HUES6 (cell line): ENCODE measurements at regions not wholly inside any gene's neighbourhood (a gene's known extent, or its start where the extent isn't known, plus 50 kb on each side); places are given as distances from the start of the nearest gene placed in this dataset.

Experiments
- H3K27ac ChIP-seq: 2 replicates; pipeline ENCODE4 v1.7.0; 2013; ENCODE audit warnings: low read depth, mild to moderate bottlenecking, low read length, inconsistent platforms
- H3K27me3 ChIP-seq: 2 replicates; pipeline ENCODE4 v1.6.1; 2013; ENCODE audit warnings: low read length; ENCODE audit not compliant: control insufficient read depth, insufficient read depth
- H3K36me3 ChIP-seq: 2 replicates; pipeline ENCODE4 v1.6.1; 2013; ENCODE audit warnings: low read length; ENCODE audit not compliant: control insufficient read depth, insufficient read depth
- H3K4me1 ChIP-seq: 2 replicates; pipeline ENCODE4 v1.6.1; 2013; ENCODE audit warnings: low read length; ENCODE audit not compliant: control insufficient read depth, insufficient read depth
- H3K4me3 ChIP-seq: 2 replicates; pipeline ENCODE4 v1.5.1; 2013; ENCODE audit warnings: low read depth, low read length
- H3K9ac ChIP-seq: one replicate; pipeline ENCODE4 v1.6.1; 2013; ENCODE audit warnings: mild to moderate bottlenecking, low read length
- H3K9me3 ChIP-seq: 2 replicates; pipeline ENCODE4 v1.6.1; 2013; ENCODE audit warnings: low read depth, low read length; ENCODE audit not compliant: control insufficient read depth, insufficient read depth

GRCh38 chr17:79365836-79366770, 244.7 kb downstream of the RBFOX3 start:
- H3K9me3 ChIP-seq = no peaks in the 10 kb centered on the region
- no peaks in the 10 kb centered on the region for H3K36me3 ChIP-seq
- H3K27ac ChIP-seq = no peak overlapping the region
- peaks cover 37% of the 10 kb centered on the region; the same call in 1 of the 2 replicates for H3K27me3 ChIP-seq
- H3K4me1 ChIP-seq = no peaks in the 10 kb centered on the region
- no peak overlapping the region for H3K4me3 ChIP-seq
- H3K9ac ChIP-seq = no peak overlapping the region

DNA sequence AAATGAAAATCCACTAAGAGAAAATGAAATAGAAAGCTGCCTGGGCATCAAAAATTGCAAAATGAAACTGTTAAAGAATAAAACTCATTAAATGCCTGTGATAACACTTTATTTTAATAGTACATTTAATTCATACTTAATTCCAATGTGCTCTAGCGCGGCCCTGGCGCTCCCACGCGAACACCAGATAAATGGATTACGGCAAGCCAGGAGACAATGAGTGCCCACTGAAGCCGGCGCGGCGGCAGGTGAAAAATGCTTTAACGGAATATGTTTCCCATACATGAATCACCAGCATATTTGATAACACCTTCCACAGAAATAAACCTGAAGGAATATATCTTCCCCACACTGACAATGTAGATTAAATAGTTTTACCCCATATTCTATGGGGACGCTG, 245.5 kb downstream of the RBFOX3 start:
- H3K27me3 ChIP-seq = peaks cover 37% of the 10 kb centered on the region; the same call in 1 of the 2 replicates
- H3K27ac ChIP-seq = no peak overlapping the region
- no peak overlapping the region for H3K4me3 ChIP-seq
- H3K4me1 ChIP-seq = no peaks in the 10 kb centered on the region
- H3K9me3 ChIP-seq = no peaks in the 10 kb centered on the region
- H3K36me3 ChIP-seq = no peaks in the 10 kb centered on the region
- no peak overlapping the region for H3K9ac ChIP-seq

DNA sequence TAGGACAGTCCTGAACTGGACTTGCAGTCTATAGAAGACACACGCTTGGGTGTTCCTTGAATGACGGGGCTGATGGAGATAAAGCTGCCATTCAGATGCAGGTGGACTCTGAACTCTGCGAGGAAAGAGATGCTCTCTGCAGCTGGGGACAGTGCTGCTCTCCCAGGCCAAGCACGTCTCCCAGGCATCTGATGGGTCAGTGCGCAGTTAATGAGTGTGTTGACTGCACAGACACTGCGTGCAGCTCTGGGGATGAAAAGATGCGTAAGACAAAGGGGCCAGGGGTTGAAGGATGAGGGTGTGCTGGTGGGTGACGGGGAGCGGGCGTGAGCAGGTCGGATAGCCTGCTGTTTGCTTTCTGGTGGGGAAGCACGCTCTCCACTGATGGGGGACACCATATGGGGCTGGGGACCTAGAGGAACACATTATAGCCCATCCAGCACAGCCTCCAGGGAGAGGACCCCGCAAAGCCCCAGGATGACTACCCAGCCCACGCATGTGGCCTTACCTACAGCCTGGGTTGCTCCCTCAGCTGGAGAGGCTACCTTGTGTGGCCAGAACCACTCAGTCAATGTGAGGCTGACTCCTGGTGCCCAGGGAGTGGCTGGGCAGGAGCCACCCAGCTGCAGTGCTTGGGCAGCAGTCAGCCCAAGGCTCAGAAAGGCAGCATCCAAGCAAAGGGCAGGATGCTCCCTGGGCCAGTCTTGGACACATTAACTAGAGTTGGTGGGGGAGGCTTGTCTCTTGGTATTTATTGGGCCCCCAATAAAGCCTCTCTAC, 246.3 kb downstream of the RBFOX3 start:
- no peaks in the 10 kb centered on the region for H3K9me3 ChIP-seq
- peaks cover 35% of the 10 kb centered on the region; the same call in 1 of the 2 replicates for H3K27me3 ChIP-seq
- no peak overlapping the region for H3K4me3 ChIP-seq
- no peaks in the 10 kb centered on the region for H3K4me1 ChIP-seq
- H3K36me3 ChIP-seq = no peaks in the 10 kb centered on the region
- H3K27ac ChIP-seq = no peak overlapping the region
- H3K9ac ChIP-seq = no peak overlapping the region

DNA sequence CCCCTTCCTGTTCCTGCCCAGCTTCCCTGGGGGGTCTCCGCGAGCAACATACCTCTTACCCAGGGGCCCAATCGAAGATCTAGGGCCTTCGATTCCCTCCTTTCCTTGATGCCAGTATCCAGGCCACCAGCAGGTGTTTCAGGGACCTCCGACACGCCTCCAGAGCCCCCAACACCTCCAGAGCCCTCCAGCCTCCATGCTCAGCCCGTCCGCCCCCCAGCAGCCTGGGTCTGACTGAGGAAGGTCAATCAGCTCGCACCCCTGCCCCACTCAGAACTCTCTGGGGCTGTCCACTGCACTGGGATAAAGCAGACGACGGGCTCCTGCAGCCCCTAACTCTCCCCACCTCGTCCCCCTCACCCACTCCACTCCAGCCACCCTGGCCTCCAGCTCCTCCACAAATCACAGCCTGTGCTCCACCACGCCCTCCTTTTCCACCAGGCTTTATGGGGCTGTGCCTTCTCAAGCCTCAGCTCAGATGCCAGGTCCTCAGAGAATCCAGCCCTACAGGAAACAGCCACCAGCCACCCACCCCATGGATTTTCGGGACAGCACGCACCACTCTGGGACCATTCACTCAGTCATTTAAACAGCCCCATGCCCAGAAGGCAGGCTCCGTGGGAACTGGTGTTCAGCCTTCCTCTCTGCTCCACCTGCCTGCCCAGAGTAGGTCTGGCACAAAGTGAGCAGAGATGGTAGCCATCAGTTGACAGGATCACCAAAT, 247.1 kb downstream of the RBFOX3 start:
- Histone ChIP-seq H3K27me3 (peaks cover 30% of the 10 kb centered on the region; the same call in 1 of the 2 replicates), H3K27ac (no peak overlapping the region), H3K9me3 (no peaks in the 10 kb centered on the region), H3K36me3 (no peaks in the 10 kb centered on the region), H3K4me3 (no peak overlapping the region), H3K4me1 (no peaks in the 10 kb centered on the region), H3K9ac (no peak overlapping the region)

- Histone ChIP-seq H3K4me1 (no peaks in the 10 kb centered on the region), H3K36me3 (no peaks in the 10 kb centered on the region), H3K27ac (no peak overlapping the region), H3K27me3 (peaks cover 26% of the 10 kb centered on the region; the same call in 1 of the 2 replicates), H3K9me3 (no peaks in the 10 kb centered on the region), H3K4me3 (no peak overlapping the region), H3K9ac (no peak overlapping the region)
These were observed 248.0 kb downstream of the RBFOX3 start for GRCh38 chr17:79362772-79363305.

DNA sequence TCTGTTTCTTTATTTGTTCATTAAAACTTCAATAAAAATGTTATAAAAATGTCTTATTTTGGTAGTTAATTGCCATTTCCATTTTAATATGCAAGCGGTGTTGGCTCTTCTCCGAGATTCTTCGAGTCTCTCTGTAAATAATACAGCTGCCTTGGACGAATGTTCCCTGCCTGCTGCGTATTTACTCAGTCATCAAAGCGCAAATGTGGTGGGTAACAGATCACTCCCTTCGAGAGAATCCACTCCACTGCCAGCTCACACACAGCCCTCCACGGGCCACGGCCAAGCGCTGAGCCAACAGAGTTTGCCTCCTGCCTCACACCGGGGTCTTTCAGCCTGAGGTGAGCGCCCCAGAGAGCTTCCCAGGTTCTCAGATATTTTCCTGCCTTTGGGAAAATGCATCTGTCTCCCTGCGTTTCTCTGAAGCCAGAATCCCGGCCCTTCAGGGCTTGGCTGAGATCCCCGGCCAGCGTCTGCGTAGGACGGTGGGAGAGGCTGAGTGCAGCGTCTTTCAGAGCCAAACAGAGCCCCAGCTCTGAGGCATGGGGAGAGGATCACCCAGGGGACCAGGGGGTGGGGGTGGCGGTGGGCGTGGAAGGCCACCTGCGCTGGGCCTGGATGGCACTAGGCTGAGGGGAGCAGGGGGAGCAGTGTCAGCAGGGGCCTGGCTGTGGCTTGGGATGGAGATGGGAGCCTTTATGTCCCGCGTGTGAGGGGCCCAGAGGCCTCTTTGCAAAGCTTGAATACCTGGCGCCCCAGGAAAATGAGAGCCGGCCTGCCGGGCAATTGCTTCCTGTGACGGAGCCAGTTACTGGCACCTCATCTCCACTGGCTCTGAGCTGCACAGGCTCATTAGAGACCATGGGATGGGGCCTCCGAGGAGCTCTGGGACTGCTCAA, 248.7 kb downstream of the RBFOX3 start:
- Histone ChIP-seq H3K4me3 (no peak overlapping the region), H3K9ac (no peak overlapping the region), H3K9me3 (no peaks in the 10 kb centered on the region), H3K36me3 (no peaks in the 10 kb centered on the region), H3K27me3 (peaks cover 25% of the 10 kb centered on the region; the same call in 1 of the 2 replicates), H3K4me1 (no peaks in the 10 kb centered on the region), H3K27ac (no peak overlapping the region)

DNA sequence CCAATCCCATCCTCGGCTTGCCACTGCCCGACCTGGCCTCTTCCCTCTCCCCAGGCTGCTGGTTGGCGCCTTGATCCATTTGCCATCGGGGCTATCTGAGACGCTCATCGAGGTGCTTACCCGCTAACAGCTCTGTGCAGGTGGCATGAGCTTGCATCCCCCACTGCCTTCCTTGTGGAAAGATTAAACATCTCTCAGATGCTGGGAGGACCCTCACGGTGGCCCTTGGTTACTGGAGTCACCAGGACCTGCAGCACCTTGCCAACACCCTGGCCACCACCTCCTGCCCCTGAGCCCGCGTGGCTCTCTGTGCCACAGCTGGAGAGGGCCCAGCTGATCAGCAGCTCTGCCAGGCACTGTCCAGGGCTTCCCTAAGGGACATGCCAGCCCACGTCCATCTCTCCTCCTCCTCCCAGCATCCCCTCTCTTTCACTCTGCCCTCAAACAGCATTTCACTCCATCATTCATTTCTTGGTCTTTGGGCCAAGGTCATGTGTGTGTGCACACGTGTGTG, 249.6 kb downstream of the RBFOX3 start:
- Histone ChIP-seq H3K9ac (no peak overlapping the region), H3K9me3 (no peaks in the 10 kb centered on the region), H3K36me3 (no peaks in the 10 kb centered on the region), H3K4me1 (no peaks in the 10 kb centered on the region), H3K27ac (no peak overlapping the region), H3K27me3 (peaks cover 21% of the 10 kb centered on the region; the same call in 1 of the 2 replicates), H3K4me3 (no peak overlapping the region)

DNA sequence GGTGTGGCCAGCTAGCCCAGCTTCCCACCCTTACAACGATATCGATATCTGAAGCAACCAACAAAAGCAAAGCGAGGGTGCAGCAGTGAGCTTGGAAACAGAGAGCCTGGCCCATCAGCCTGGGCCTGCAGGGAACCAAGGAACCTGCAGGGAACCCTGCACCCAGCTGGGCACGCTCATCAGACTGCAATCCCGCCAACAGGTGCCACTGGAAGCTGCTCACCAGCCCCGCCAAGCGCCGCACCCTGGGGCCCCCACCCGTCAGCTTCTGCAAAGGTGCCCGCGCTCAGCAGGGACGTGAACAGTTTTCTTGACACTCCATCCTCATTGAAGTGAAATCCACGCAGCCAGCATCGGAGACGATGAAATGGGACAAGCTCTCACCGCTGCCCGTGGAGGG, 250.7 kb downstream of the RBFOX3 start:
- Histone ChIP-seq H3K4me1 (no peaks in the 10 kb centered on the region), H3K9me3 (no peaks in the 10 kb centered on the region), H3K27ac (no peak overlapping the region), H3K36me3 (no peaks in the 10 kb centered on the region), H3K4me3 (no peak overlapping the region), H3K9ac (no peak overlapping the region), H3K27me3 (peaks cover 20% of the 10 kb centered on the region; the same call in 1 of the 2 replicates)

- Histone ChIP-seq H3K27me3 (peaks cover 26% of the 10 kb centered on the region; the same call in 1 of the 2 replicates), H3K9ac (no peak overlapping the region), H3K9me3 (0 out of 2 replicates have a peak, but pooled peaks cover 3% of the 10 kb centered on the region), H3K4me3 (no peak overlapping the region), H3K4me1 (no peaks in the 10 kb centered on the region), H3K27ac (no peak overlapping the region), H3K36me3 (no peaks in the 10 kb centered on the region)
These were observed 253.9 kb downstream of the RBFOX3 start for GRCh38 chr17:79356839-79357447.
